Activated naive CD4-positive, alpha-beta T cell (primary cell): ENCODE measurements at regions not wholly inside any gene's neighbourhood (a gene's known extent, or its start where the extent isn't known, plus 50 kb on each side); places are given as distances from the start of the nearest gene placed in this dataset.
"Not testable (repeated sequence)": the region's sequence is repeated elsewhere in the genome, so short reads cannot be mapped to it uniquely, and the experiment has no call there.

ENCODE experiments used
- DNase-seq, 4 experiments: peaks; one replicate each; lab custom pipeline; 2025; lab: John Stamatoyannopoulos, UW

DNA sequence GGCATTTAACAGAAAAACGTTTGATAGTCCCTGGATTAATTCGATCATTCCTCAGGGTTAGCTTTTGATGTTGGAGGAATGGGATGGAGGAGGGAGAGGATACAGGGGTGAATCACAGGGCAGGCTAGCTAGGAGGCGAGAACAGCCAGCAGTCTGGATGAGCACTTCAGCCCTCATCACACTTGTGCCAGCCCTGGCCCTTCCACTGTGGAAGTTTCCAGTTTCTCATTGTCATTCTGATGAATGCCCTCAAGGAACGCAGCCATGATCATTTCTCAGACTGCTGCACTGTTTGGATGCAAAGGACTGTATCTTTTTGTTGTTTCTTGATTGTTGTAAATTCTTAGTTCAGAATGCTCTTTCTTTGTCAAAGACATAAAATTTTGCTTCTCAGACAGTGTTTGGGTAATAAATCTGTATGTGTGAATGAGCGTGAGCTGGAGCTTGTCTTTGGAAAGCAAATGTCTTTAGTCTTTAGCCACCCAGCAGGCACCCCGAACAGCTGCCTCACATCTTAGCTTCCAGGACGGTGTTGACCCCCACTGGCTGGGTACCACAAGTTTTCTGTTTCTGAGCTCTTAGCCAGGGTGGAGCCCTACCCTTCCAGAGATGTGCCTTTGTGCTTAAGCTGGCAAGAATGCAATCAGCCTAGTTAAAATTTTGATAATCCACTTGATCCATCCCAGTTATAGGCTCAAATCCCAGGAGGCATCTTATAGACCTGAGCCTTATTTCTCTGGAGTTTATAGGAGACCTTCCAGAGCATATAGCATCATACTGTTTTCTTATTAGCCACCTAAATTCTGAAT lies 121.1 kb downstream of the PDCD6IP start:
- no peak for DNase-seq

DNA sequence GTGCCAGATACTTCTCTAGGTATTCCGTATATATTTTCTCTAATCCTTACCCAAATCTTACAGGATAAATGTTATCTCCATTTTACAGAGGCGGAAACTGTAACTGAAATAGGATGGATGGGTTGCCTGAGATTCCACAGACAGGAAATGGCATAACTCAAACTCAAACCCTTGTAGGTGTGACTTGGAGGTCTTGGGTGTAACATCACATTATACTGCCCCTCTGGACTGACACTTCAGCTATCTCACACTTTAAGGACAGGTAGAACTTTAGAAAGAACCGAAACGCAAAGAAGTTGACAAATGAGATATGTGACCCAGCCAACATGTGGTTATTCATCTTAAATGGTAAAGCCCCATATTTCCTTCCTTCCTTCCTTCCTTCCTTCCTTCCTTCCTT lies 122.1 kb downstream of the PDCD6IP start:
- no peak for DNase-seq

DNA sequence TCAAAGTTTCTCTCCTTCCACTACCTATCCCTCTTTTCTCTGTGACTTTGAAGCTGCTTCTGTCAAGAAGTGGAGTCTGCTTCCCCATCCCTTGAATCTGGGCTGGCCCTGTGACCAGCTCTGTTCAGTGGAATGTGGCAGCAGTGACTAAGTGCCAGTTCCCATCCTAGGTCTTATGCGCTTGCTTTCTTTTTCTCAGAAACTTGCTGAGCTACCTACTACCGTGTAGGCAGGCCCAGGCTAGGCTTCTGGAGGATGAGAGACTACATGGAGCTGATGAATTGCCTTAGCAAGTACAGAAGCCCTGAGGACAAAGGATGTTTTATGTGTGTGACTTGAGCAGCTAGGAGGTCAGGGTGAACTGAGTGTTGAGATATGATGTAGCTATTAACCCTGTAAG lies 123.2 kb downstream of the PDCD6IP start:
- DNase-seq: no peak

DNA sequence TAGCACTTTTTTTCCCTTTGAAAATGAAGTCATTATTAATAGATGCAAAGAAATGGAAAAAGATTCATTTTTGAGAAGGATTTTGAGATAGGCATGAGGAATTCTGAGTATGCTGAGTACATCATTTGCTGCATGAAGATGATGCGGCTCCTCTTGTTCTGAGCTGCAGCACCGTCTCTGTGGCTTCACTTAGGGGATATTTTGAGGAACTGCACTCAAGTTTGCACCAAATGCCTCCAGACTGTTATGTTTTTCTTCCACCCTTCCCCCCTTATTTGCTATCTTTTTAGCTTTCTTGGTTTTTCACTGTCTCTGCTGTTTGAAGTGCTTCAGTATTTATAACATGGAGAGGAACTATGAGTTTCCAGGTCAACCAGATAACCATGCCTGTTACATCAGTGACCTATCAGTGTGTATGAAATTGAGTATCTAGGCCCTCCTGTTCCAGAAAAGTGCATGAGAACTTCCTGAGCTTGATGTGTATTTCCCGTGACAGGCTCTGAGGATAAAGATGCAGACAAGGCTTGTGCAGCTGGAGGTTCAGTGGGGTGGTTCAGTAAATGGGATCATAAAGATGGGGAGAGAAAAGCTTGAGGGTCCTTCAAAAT lies 128.7 kb downstream of the PDCD6IP start:
- DNase-seq: no peak

DNA sequence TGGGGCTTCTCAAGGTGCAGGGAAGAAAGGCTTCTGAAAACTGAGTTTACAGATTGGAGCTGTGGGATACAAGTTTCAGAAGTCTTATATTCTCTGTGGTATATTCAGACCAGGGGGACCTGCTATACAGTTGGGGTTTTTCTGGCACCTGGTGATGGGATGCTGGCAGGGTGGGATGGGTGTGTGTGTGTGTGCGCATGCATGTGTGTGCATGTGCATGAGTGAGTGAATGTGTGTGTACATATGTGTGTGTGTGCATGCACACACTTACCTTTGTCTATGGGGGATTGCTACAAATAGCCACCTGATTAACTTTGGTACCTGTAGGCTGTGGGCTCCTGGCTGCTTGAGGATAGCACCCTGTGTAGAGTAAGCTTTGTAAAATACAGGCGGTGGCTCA lies 131.4 kb downstream of the PDCD6IP start:
- no peak for DNase-seq

DNA sequence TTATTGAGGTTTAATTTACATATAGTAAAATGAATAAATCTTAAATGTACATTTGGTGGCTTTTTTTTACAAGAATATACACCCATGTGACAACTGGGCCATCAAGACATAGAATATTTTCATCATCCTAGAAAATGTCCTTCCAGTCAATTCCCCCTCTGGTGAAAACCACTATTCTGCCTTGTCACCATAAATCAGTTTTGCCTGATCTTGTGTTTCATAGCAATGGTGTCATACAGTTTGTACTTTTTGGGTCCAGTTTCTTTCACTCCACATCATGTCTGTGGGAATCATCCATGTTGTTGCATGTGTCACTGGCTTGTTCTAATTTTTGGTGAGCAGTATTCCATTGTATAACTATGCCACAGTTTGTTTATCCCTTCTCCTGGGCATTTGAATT lies 133.1 kb downstream of the PDCD6IP start:
- DNase-seq: no peak

DNA sequence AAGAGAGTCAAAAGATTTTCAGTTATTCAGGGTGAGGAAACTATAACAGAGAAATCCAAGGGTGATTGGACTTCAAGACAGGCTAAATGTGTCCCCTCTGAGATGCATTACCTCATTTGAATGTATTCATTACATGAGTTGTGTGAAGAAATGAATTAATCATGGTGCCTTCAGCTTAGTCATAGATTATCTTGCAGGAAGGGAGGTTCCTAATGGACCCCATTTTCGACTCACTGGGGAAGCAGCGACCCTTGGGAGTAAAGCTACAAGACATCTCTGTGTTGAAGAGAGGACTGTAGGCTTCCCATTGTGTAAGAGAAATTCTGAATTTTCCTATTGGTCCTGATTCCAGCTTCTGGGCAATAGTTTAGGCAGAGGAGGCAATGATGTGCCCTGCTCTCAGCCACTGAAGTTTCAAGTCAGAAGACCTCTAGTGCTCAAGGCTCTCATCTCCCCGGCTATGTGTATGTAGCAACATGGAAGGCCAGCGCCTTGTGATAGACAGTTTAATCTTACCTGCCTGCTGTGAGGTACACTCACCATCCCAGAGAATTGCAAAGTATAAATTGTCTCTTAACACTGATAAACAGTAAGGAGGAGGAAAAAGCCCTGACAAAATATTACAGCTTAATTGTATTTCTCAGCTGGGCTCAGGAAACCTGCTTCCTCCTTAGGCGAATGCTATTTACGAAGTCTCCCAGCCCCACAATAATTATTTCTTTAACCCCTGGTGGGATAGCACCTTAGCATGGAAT lies 133.8 kb downstream of the PDCD6IP start:
- DNase-seq: no peak

DNA sequence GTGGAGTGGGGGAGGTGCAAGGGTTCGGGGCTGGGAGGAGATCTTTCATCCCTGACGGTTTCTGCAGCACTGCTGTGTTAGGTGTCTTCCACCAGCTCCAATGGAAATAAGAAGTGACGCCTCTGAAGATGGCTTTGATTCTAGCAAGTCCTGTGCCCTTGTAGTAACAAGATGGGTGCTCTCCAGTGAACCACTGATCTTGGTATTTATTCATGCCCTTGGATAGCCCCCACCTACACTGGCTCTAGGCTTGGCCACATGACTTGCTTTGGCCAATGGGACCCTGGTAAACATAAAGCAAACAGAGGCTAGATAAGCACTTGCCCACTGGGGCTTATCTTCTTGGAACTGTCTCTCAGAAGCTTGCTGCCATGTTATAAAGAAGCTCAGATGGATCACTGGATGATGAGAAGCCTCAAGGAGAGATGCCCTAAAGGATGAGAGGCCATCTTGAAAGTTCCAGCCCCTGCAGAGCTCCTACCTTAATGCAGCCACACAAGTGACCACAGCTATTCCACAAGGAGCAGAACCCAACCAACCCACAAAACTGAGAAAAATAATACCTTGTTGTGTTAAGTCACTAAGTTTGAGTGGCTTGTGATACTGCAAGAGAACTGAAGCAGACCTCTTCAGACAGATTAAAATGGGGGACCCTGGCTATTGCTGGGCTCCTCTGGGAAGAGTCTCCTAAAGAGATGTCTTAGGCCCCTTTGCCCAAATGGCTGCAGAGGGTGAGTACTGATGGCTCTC lies 137.9 kb downstream of the PDCD6IP start:
- DNase-seq: no peak

DNA sequence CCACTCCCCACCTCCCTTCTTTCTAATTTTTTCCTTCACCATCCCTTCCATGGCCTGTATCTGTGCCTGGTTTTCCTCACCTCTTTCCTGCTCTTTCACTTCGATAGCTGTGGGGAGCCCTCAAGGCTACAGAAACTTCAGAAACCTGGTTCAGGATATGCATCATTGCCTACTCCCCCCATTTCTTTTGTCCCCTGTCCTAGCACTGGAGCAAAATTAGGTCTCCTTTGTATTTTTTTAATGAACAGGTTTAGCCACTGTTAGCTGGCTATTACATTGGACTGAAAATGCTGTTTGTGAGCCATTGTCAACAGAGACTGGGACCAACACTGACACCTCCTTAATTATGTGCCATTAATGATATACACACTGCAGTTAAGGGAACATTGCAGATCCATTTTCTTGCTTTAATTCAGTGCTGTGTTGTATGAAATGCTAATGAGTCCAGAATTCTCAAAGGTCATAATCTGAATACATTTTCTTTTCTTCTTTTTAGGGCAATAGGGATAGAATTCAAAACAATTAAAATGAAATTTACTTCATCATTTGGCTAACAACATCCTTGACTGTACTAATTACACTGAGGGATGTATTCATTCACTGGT lies 138.6 kb downstream of the PDCD6IP start:
- no peak for DNase-seq

DNA sequence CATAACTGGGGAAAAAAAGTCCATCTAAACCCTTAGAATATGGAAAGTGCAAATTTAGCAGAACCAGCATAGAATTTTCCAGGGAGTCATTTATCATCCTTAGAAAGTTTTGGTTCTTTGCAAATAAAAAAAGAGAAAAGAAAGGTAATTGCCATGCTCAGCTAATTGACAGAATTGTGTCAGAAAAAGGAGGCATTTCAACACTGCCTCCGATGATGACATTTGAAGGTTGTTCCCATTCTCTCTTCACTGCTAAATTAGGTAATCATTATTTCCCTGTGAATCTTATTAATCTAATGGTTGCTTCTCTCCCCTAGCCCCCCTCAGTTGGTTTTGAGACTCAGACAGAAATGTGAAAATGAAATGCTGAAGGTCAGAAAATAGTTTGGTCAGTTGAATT lies 139.2 kb downstream of the PDCD6IP start:
- no peak for DNase-seq

DNA sequence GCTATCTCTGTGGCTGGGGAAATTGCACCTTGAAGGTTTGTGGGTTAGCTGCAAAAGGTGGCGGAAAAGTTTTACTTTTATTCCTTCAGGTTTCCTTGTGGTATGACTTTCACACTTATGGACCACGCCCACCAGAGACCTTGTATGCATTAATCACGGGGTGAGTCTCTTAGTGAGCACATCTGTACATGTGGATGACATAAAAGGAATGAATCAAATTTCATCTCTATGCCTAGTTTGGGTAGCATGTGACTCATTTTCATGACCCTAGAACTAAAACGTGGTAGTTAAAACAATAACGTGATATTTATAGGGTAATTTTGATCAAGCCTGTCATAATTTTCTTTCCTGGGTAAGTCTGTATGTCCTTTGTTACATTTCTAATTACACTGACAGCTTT lies 141.7 kb downstream of the PDCD6IP start:
- no peak for DNase-seq

DNA sequence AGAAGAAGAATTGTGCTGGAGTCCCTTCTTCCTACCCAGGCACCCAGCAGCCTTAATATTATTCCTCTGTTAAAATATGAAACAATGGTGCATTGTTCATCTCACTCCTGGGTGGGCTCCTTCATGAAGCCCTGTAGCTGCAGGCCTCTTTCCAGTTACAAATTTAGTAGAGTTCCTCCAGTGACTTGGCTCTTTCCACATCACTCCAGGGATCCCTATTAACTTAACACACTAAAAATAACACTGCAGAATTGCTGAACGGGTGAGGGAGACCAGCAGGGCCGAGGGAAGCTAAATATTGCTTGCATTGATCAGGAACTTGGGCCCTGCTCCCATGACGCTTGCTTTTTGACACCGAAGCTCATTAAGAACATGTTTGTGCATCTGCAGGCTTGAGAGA lies 142.3 kb downstream of the PDCD6IP start:
- DNase-seq: no peak

DNA sequence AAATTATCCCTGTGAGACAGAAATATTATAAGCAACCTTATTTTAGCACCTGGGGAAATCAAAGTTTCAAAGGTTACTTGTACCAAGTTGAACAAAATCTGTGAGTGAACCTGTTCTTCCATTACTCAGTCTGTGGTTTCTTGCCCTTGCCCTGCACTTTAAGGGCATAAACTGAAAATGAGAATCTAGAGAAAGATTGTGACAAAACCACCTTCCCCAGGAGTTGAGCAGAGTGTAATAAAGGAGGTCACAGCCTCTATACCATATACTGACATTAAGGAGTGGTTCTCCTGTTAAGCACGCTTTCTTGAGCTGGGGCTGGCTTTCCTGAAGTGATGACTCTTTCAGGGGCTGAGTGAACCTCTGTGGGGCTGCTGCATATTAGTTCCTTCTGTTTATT lies 143.4 kb downstream of the PDCD6IP start:
- DNase-seq: no peak

DNA sequence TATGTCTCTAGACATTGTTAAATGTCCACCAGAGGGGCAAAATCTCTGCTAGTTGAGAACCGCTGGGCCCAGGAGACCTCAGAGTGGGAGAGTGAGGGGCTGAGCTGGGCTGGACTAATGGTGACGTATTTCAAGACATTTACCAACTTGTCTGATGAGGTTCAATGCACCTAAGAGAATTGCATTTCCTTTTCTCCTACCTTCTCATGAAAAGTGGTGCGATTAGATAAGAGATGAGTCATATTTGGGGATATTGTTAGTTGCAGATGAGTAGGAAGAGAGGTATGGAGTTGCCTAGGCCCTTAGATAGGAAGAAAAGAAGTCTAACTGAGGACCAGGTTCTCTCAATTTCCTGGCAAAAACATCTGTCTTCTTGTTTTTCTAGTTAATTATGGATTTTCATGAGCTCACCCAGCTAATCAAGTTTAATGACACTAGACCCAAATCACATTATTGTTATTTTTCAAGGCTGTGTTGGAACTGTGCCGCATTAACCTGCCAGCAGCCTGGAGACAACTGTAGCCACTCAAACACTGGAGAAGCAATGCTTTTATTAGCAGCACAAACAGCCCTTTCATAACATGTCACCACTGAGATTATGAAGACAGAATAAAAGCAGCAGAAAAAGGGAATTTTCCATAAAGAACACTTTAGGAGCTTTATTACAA lies 144.2 kb downstream of the PDCD6IP start:
- DNase-seq: no peak

DNA sequence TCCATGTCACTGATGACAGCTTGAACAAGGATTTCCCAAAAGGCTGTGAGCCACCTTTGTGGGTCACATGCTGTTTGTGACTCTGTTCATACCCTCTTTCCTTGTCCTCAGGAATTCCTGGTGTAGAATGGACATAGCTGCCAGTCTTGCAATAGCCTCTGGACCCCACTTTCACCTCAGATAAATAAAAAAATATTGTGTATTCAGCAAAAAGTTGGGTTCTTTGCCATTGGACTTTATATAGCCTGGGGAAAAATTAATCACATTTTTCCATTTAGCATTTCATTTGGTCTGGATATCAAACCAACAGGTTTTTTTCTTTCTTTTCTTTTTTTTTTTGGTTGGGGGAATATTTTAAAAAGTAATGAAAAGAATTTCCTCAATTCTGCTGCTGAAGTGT lies 144.8 kb downstream of the PDCD6IP start:
- DNase-seq: no peak

DNA sequence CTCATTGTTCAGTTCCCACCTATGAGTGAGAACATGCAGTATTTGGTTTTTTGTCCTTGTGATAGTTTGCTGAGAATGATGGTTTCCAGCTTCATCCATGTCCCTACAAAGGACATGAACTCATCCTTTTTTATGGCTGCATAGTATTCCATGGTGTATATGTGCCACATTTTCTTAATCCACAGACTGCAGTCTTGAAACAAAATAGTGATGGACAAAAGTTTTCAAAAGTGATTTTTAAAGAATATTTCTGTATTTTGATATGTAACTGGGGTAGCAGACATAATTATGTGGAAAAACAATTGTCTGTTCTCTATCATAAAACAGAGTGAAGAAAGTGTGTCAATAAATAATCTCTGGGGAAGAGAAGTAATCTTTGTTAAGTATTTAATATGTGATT lies 148.2 kb downstream of the PDCD6IP start:
- DNase-seq: not testable (repeated sequence)

DNA sequence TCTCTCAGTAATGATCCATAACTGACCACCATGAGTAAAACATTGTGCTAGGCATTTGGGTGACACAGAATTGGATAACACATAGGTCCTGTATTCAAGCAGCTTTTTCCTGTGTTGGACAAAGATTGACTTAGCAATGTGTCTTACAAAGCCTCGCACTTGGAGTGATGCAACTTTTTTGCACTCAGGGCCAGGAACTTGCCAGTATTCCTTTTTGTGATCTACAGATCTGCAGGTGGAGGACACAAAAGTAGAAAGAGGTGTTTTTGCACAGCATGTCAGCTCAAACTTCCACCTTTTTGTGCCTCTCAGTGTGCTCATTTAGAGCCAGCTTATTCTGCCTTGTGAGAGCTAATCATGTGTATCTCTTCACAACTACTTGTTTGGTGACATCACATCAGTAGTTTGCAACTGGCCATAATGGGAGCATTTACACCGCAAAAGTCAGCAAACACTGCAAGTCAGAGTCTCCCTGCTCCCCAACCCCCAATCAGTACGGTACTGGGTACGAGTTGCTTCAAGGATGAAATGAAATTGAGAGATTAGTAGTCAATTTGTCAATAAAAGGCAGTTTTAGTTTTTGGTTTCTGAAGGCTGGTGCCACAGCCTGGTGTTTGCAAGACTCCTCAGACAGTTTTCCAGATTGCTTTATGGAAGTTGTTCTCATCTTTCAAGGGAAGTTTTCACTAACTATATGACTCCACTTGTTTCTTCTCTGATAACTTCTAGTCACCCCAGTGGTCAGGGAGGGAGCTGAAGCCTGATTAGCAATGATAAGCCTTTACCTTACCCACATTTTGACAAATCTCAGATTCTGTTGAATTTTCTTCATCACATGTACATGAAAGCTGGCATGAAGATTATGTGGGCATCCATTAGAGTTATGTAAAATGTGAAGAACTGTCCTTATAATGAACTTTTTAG lies 149.1 kb downstream of the PDCD6IP start:
- no peak for DNase-seq

DNA sequence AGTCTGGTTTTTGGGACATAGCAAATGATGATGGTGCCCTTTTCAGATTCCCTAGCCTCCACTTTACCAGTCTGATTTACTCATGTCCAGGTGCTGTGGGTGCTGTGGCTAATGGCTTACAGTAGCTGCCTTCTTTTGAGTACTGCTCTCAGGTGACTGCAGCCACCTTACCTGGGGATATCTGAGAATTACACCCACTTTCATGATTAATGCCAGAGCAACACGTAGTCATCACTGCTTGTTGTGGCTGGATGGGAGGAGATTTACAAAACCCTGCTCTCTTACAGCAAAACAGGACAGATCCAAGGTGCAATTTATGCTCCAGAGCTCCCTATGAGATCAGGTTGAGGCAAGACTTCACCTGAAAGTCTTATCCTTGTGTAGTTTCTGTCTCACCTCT lies 150.6 kb downstream of the PDCD6IP start:
- no peak for DNase-seq

DNA sequence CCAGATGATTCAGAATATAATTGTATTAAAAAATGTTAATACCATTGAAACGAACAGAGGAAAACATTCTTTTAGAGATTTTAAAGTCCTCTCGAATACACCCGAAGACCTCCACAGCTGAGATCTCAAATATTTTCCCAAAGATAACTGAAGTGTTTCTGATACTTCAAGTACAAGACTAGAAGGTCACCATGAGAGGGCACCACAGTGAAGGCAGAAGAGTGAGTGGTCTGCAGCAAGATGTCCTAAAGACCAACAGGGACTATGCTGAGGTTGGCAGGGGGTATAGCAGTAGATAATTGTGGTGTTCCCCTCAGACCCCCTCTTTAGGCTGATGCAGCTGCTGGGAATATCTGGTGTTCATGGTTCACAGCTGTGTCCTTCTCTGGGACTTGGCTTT lies 156.5 kb downstream of the PDCD6IP start:
- no peak for DNase-seq

DNA sequence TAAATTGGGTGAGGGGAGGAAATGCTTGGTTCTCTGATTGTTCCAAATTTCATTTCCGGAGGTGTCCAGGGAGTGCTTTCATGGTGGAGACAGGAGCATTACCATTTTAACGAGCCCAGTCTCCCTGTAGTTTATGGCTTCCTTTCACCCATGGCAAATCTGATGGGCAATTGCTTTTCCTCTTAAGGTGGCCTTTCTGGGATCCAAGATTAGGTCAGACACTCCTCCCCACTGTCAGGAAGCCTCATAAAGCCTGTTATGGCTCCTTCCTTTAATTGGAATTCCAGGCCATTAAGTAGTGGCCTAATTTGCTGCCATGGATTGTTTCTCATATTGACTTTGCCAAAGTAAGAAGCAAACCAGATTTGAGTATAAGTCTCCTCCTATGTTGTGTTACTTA lies 157.8 kb downstream of the PDCD6IP start:
- DNase-seq: no peak
